HG03432 (cell line): ENCODE measurements at regions not wholly inside any gene's neighbourhood (a gene's known extent, or its start where the extent isn't known, plus 50 kb on each side); places are given as distances from the start of the nearest gene placed in this dataset.
A peak's percentile ranks its signal among the peaks of the same experiment; 100 is the strongest.

Experiments
- ATAC-seq: cut with Tn5 transposase; IDR thresholded peaks from one replicate; pipeline ENCODE4 v1.9.1; 2021; ENCODE audit warnings: mild to moderate bottlenecking, moderate library complexity; ENCODE audit not compliant: unreplicated experiment

DNA sequence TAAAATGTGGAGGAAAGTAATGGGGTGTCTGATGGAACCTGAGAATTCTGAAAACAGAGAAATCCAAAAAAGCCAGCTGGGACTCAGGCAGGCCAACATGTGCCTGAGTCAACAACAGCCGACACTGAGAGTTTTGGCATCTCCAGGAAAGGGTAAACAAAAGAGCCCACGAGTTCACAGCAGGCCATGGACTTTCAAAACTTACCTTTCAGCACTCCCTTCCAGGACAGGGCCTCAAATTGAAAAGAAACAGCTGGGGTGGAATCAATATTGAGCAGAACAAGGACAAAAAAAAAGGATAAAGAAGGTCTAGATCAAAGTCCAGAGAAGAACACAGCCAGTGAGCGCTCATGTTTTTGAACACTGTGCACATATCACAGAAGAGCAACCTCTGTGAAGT lies 735.4 kb upstream of the GRM7 start:
- no peak for ATAC-seq

GRCh38 chr3:6132684-6133432 lies 728.1 kb upstream of the GRM7 start:
- ATAC-seq, result no peak

GRCh38 chr3:6142707-6143106 lies 718.2 kb upstream of the GRM7 start:
- ATAC-seq, result no peak

DNA sequence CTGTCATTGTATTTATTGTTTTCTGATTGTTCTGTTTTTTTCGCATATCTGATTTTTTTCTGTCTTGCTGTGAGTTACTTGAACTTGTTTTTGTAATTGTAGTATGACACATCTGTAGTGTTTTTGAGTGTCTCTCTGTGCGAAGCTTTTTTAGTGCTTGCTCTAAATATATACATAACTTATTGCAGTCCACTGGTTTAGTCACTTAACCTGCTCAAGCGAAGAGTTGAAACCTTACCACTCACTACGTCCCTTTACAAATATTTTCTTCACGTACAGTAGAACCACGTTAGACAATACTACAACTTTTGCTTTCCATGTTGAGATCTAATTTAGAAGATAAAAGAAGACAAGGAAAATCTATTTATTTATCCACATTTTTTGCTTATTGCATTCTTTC lies 713.0 kb upstream of the GRM7 start:
- no peak for ATAC-seq

- no peak for ATAC-seq
Measured at GRCh38 chr3:6155650-6156338, 705.1 kb upstream of the GRM7 start.

GRCh38 chr3:6165951-6166350 lies 695.0 kb upstream of the GRM7 start:
- ATAC-seq, result no peak

GRCh38 chr3:6168256-6168655 lies 692.7 kb upstream of the GRM7 start:
- no peak for ATAC-seq

DNA sequence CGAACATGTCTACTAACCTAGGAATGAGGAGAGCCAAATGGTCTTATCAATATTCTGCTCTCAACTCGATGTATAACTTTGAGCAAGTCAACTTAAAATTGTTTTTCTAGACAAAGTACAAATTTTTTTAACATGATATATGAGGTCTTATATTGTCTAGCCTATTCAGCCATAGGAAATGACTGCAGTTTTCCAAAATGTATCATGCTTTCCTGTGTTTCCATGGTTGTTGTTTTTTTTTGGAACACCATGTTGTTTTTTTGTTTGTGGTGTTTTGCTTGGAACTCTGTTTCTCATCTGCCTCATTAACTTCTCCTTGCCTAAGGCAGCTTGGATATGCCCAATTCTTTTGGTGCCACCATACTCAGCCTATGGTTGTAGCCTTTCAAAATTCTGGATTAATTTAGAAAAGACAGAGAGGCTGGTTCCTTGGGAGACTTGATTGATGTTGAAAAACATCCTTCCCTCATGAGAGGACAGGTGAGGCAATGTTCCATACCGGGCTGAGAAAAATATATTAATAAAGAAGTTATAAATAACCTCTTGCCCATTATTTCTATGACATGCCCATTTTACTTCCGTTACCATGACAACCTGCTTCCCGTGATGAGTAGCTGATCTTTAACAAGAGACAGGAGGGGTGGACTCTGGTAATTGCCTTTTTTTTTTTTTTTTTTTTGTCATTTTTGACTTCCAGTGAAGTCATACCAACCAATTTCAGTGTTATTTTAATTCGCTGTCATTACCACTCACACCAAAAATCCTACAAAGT lies 687.9 kb upstream of the GRM7 start:
- no peak for ATAC-seq

DNA sequence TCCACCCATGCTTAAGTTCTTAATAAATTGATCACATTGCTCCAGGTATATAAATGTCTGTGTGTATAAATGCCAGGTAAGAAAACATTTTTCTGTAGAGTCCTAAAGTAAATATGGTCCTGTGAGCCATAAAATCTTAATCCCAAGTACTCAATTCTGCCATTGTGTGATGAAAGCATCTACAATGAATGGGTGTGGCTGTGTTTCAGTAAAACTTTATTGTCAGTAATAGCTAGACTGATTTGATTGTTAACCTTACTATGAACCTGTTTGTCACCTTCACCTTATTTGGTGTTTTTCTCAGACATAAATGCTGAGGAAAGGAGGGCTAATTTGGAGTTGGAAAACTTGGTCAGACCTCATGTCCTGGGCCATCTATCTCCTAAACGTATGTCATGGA lies 683.5 kb upstream of the GRM7 start:
- no peak for ATAC-seq

DNA sequence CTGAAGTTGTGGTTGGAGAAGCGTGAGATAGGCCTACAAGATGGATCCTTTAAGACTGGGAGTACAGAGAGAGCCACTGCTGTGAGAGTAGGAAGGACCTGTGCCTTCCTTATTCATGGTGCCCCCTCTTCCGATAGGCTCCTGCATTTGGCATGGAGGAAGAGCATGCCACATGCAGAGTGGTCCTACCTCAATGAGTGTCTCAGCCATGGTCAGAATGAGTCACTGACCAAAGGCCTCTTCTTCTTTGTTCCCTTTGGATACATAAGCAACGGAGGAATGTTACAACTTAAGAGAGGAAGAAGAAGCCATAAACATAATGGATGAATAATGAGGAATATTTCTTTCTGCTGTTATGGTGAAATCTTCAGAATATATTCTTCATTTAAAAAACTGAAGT lies 681.2 kb upstream of the GRM7 start:
- ATAC-seq, result no peak

- no peak for ATAC-seq
Measured at GRCh38 chr3:6180171-6180570, 680.7 kb upstream of the GRM7 start.

- no peak for ATAC-seq
Measured at GRCh38 chr3:6182476-6182875, 678.4 kb upstream of the GRM7 start.

GRCh38 chr3:6182909-6183308 lies 678.0 kb upstream of the GRM7 start:
- ATAC-seq, result no peak

DNA sequence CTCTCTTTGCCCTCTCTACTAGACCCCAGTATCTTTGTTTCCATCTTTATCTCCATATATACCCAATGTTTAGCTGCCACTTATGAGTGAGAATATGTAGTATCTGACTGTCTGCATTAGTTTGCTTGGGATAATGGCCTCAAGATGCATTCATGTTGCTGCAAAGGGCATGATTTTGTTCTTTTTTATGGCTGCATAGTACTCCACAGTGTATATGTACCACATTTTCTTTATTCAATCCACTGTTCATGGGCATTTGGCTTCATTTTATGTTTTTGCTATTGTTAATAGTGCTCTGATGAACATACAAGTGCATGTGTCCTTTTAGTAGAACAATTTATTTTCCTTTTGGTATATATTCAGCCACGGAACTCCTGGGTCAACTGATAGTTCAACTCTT lies 671.5 kb upstream of the GRM7 start:
- no peak for ATAC-seq

- ATAC-seq, result peak; percentile 46
Measured at GRCh38 chr3:6204891-6205290, 656.0 kb upstream of the GRM7 start.

GRCh38 chr3:6216135-6217026 lies 644.5 kb upstream of the GRM7 start:
- no peak for ATAC-seq

DNA sequence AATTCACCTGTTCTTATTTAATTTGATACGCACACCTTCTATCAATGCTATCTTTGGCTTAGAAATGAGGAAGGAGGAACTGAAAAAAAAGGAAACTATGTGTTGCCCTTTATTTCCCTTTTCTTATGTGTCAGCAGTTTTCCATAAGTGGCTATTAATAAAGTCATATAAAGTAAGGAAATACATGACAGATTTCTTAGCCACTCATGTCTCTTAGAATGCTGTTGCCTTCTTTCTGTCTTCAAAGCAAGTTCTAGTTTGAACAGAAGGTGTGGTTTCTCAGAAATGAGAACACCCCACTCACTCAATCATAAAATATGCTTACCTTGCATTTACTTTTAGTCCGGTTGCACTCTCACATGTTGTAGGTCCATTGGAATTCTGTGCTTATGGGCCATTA lies 640.5 kb upstream of the GRM7 start:
- no peak for ATAC-seq

DNA sequence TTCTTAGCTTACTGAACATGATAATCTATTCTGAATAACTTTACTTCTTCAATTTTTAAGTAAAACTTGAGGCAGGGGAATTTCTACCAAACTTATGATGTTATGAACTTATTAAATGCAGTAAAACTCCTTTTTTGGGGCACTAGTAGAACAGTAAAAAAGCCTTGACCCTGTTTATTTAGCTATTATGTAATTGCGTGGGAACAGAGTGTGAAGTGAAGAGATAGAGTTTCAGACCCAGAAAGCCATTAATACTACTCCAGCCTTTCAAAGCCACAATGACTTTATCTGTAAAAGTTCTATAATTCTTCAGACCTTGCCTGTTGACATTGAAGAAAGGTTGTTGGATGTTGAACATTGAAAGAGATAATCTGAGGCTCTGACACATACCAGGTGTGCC lies 638.8 kb upstream of the GRM7 start:
- no peak for ATAC-seq

DNA sequence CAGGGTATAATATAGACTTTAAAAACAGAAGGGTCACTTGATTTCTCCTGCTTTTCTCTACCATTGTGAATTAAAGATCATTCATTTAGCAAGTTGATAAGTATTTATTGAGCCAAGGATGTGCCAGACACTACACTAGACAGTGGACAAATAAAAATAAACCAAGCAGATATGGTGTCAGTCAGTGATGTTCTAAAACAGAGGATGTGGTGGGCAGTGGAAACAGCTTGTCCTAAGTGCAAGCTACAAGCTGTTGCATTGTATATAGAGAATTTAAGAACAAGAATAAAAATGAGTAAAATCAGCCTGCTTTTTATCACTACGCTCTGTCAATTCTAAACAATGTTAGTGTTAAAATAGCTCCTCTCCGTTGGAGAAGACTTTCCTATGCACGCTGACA lies 637.3 kb upstream of the GRM7 start:
- ATAC-seq, result no peak

DNA sequence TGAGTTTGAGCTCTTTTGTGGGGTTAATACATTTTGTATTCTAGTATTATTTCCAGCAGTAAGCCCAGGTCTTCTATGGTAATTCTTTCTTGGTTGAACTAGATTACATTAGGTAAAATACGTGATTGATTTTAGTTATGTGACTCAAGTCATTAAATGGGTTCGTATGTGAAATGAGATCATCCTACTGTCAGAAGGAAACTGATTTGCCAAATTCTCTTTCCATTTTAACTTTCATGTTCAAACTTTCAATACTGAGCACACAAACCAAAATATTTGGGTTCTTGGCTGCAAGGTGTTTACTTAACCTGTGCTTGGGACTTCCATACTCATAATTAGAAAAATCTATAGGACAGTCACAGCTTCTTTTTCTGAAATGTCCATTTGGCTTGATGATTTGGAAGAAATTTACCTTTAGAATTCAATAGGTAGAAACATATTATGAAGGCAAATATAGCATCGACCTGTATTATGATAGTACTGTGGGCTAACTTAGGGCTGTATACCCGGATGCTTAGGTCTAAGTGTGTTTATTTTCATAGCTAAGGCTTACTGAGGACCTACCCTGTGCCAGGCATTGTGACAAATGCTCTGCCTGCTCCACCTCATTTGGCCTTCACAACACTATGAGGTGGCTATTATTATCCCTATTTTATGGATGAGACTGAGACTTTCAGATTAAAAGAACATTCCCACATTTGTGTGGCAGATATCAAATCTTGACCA lies 631.8 kb upstream of the GRM7 start:
- no peak for ATAC-seq
